ENCODE measurements at regions not wholly inside any gene's neighbourhood (a gene's known extent, or its start where the extent isn't known, plus 50 kb on each side); places are given as distances from the start of the nearest gene placed in this dataset.

- no peak overlapping the region for H3K27ac ChIP-seq (ENCODE audit: low read depth, low read length, poor library complexity, severe bottlenecking)
- no peak for TF ChIP-seq EZH2phosphoT487 (IDR thresholded peaks at IDR 0.05; ENCODE audit: borderline replicate concordance, low read depth, low read length)
- TF ChIP-seq CTCF (conservative IDR thresholded peaks at IDR 0.05; ENCODE audit: low read length): no peak
- H3K4me3 ChIP-seq (ENCODE audit: low read depth, low read length, poor library complexity, severe bottlenecking): no peak overlapping the region
- no peaks in the 10 kb centered on the region for H3K9me3 ChIP-seq (ENCODE audit: low read length)
- DNase-seq (ENCODE audit: low spot score): no peak
- intact Hi-C loops (cut with micrococcal nuclease; ENCODE audit: unreplicated experiment): no loop called here
- H4K20me1 ChIP-seq (ENCODE audit: insufficient read depth, low read length): no peaks in the 10 kb centered on the region
- H3K36me3 ChIP-seq (ENCODE audit: insufficient read depth, low read length): no peaks in the 10 kb centered on the region
- POLR2A ChIA-PET: interaction anchor here (0.6 kb wide), 1 partner anchor 425 kb away, joined by 4 read pairs; no protein-coding TSS in a partner anchor
- no peaks in the 10 kb centered on the region for H3K9me2 ChIP-seq (ENCODE audit: insufficient read depth, low read length)
- no peak overlapping the region for H3K4me2 ChIP-seq (ENCODE audit: low read length)
- no peaks in the 10 kb centered on the region for H3K4me1 ChIP-seq (ENCODE audit: insufficient read depth, low read length, poor library complexity, severe bottlenecking)
- no peak overlapping the region for H2AFZ ChIP-seq (ENCODE audit: low read length)
- H3K79me2 ChIP-seq (ENCODE audit: insufficient read depth, low read depth, low read length): no peaks in the 10 kb centered on the region
- no TSS peak for BruUV-seq (replicated peaks)
- CTCF ChIA-PET (ENCODE audit: unreplicated experiment): no interaction called here
These were observed 1041.4 kb upstream of the ADGRL2 start for GRCh38 chr1:80759354-80759753.

- Histone ChIP-seq H3K79me2 (ENCODE audit: insufficient read depth, low read depth, low read length) (no peaks in the 10 kb centered on the region), H3K4me3 (ENCODE audit: low read depth, low read length, poor library complexity, severe bottlenecking) (no peak overlapping the region), H3K9me2 (ENCODE audit: insufficient read depth, low read length) (no peaks in the 10 kb centered on the region), H2AFZ (ENCODE audit: low read length) (no peak overlapping the region), H3K4me2 (ENCODE audit: low read length) (no peak overlapping the region), H4K20me1 (ENCODE audit: insufficient read depth, low read length) (no peaks in the 10 kb centered on the region), H3K9me3 (ENCODE audit: low read length) (no peaks in the 10 kb centered on the region), H3K4me1 (ENCODE audit: insufficient read depth, low read length, poor library complexity, severe bottlenecking) (no peaks in the 10 kb centered on the region), H3K36me3 (ENCODE audit: insufficient read depth, low read length) (no peaks in the 10 kb centered on the region), H3K27ac (ENCODE audit: low read depth, low read length, poor library complexity, severe bottlenecking) (no peak overlapping the region)
- no TSS peak for BruUV-seq (replicated peaks)
- intact Hi-C loops (cut with micrococcal nuclease; ENCODE audit: unreplicated experiment): no loop called here
- no peak for DNase-seq (ENCODE audit: low spot score)
- ChIA-PET POLR2A (interaction anchor here (0.6 kb wide), 1 partner anchor 10 kb away, joined by 3 read pairs; no protein-coding TSS in a partner anchor), CTCF (ENCODE audit: unreplicated experiment) (no interaction called here)
- no peak for TF ChIP-seq CTCF (conservative IDR thresholded peaks at IDR 0.05; ENCODE audit: low read length)
- TF ChIP-seq EZH2phosphoT487 (IDR thresholded peaks at IDR 0.05; ENCODE audit: borderline replicate concordance, low read depth, low read length): no peak
These were observed 1044.8 kb upstream of the ADGRL2 start for GRCh38 chr1:80755944-80756343.

- ChIA-PET POLR2A (no interaction called here), CTCF (ENCODE audit: unreplicated experiment) (no interaction called here)
- no peak overlapping the region for H3K27ac ChIP-seq (ENCODE audit: low read depth, low read length, poor library complexity, severe bottlenecking)
These were observed 1049.5 kb upstream of the ADGRL2 start for GRCh38 chr1:80751204-80751603.

More at GRCh38 chr1:80751204-80751603, 1049.5 kb upstream of the ADGRL2 start:
- no peaks in the 10 kb centered on the region for H3K9me2 ChIP-seq (ENCODE audit: insufficient read depth, low read length)
- no peak for TF ChIP-seq CTCF (conservative IDR thresholded peaks at IDR 0.05; ENCODE audit: low read length)
- TF ChIP-seq EZH2phosphoT487 (IDR thresholded peaks at IDR 0.05; ENCODE audit: borderline replicate concordance, low read depth, low read length): no peak
- H3K9me3 ChIP-seq (ENCODE audit: low read length): no peaks in the 10 kb centered on the region
- no peak overlapping the region for H3K4me3 ChIP-seq (ENCODE audit: low read depth, low read length, poor library complexity, severe bottlenecking)
- H3K79me2 ChIP-seq (ENCODE audit: insufficient read depth, low read depth, low read length): no peaks in the 10 kb centered on the region
- no peaks in the 10 kb centered on the region for H3K4me1 ChIP-seq (ENCODE audit: insufficient read depth, low read length, poor library complexity, severe bottlenecking)
- no TSS peak for BruUV-seq (replicated peaks)
- no peak overlapping the region for H2AFZ ChIP-seq (ENCODE audit: low read length)
- no peak for DNase-seq (ENCODE audit: low spot score)
- intact Hi-C loops (cut with micrococcal nuclease; ENCODE audit: unreplicated experiment): no loop called here
- no peak overlapping the region for H3K4me2 ChIP-seq (ENCODE audit: low read length)
- H3K36me3 ChIP-seq (ENCODE audit: insufficient read depth, low read length): no peaks in the 10 kb centered on the region
- no peaks in the 10 kb centered on the region for H4K20me1 ChIP-seq (ENCODE audit: insufficient read depth, low read length)
